ENCODE measurements at regions not wholly inside any gene's neighbourhood (a gene's known extent, or its start where the extent isn't known, plus 50 kb on each side); places are given as distances from the start of the nearest gene placed in this dataset.

DNA sequence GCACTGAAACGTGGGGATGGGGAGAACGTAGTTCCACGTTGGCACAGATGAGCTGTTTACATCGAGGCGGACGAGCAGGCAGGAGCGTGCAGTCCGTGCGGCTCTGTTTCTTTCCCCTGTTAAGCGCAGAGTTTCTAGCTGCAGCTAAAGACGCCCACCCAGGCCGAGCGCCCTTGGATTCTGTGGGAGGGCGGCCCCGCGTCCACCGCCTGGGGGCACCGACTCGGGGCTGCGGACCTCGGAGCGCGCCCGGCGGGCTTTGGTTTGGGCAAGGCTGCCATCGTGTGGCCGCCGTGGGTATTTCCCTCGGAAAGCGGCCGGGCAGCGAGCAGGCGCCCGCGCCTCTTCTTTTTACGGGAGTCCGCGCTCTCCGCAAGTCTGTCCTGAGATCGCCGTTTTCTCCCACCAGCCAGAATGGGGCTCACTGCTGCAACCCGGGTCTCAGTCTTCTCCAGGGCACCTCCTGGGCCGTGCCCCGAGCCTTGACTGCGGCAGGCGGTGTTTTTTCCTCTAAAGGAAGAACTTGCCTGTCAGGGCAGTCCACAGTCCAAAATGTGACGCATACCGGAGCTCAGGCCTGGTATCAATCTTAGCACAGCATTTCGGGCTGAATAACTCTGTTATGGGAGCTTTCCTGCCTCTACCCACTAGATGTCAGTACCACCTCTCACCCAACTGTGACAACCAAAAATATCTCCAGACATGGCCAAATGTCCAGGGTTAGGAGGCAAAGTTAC, 219.9 kb upstream of the IGF1R start:
- no peaks in the 10 kb centered on the region for H4K20me1 ChIP-seq (replicated peaks; ENCODE audit: control insufficient read depth, extremely low read depth, insufficient read depth, low read length)
- DNase-seq (ENCODE audit: low read depth, low spot score) (peak; percentile 60), FAIRE-seq (peak; percentile 73)
- H3K27me3 ChIP-seq (ENCODE audit: control insufficient read depth in 2 of 2, insufficient read depth in 2 of 2, low read length in 2 of 2) = no peaks in the 10 kb centered on the region
- intact Hi-C loops (cut with micrococcal nuclease) = loop anchor here (1.0 kb wide), 2 partner anchors 117 to 648 kb away; no protein-coding TSS in a partner anchor
- H3K27ac ChIP-seq (ENCODE audit: insufficient read depth, low read depth, low read length) = no peak overlapping the region
- no peak overlapping the region for H3K9ac ChIP-seq (replicated peaks; ENCODE audit: extremely low read depth, insufficient read depth, low read length)
- BruUV-seq (replicated peaks) = no TSS peak
- ChIA-PET CTCF (interaction anchor here (0.7 to 4.2 kb wide), 14 partner anchors 9 to 672 kb away, joined by 3 to 77 read pairs (median 4); no protein-coding TSS in a partner anchor), POLR2A (no interaction called here)
- H3K4me1 ChIP-seq (ENCODE audit: control insufficient read depth, extremely low read depth, insufficient read depth, low read length) = no peaks in the 10 kb centered on the region
- TF ChIP-seq POLR2AphosphoS5 (IDR thresholded peaks at IDR 0.05; ENCODE audit: insufficient read depth, low read depth, low read length) = no peak
- TF ChIP-seq, protein P1, sequence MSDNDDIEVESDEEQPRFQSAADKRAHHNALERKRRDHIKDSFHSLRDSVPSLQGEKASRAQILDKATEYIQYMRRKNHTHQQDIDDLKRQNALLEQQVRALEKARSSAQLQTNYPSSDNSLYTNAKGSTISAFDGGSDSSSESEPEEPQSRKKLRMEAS (IDR thresholded peaks at IDR 0.05; ENCODE audit: insufficient read depth, insufficient read length) = no peak
- TF ChIP-seq JUN (IDR thresholded peaks at IDR 0.05; ENCODE audit: borderline replicate concordance, insufficient read depth, insufficient read length, low read depth) = no peak
- TF ChIP-seq, protein P2, sequence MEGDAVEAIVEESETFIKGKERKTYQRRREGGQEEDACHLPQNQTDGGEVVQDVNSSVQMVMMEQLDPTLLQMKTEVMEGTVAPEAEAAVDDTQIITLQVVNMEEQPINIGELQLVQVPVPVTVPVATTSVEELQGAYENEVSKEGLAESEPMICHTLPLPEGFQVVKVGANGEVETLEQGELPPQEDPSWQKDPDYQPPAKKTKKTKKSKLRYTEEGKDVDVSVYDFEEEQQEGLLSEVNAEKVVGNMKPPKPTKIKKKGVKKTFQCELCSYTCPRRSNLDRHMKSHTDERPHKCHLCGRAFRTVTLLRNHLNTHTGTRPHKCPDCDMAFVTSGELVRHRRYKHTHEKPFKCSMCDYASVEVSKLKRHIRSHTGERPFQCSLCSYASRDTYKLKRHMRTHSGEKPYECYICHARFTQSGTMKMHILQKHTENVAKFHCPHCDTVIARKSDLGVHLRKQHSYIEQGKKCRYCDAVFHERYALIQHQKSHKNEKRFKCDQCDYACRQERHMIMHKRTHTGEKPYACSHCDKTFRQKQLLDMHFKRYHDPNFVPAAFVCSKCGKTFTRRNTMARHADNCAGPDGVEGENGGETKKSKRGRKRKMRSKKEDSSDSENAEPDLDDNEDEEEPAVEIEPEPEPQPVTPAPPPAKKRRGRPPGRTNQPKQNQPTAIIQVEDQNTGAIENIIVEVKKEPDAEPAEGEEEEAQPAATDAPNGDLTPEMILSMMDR (IDR thresholded peaks at IDR 0.05; ENCODE audit: extremely low read depth in 1 of 2, insufficient read depth in 1 of 2, low read depth in 1 of 2, low read length in 2 of 2) = peak; percentile 67 to 92
- no peak for TF ChIP-seq POLR2A (IDR thresholded peaks at IDR 0.05; ENCODE audit: low read depth, low read length)
- peak overlapping the region; percentile 71 for H3K4me2 ChIP-seq (ENCODE audit: insufficient read depth, low read length)
- peak overlapping the region; percentile 72 for H2AFZ ChIP-seq (ENCODE audit: low read depth, low read length)
- H3K9me1 ChIP-seq (replicated peaks; ENCODE audit: control insufficient read depth, extremely low read depth, insufficient read depth, low read length) = no peaks in the 10 kb centered on the region
- no peak overlapping the region for H3K4me3 ChIP-seq (replicated peaks in 1 of 3; ENCODE audit: insufficient read depth in 1 of 3, low read depth in 1 of 3, low read length in 3 of 3)
- no peaks in the 10 kb centered on the region for H3K79me2 ChIP-seq (ENCODE audit: control insufficient read depth, insufficient read depth, low read length)
- no peaks in the 10 kb centered on the region for H3K9me3 ChIP-seq (replicated peaks; ENCODE audit: control insufficient read depth, insufficient read depth, low read length)
- H3K36me3 ChIP-seq (ENCODE audit: control insufficient read depth in 2 of 2, extremely low read depth in 1 of 2, insufficient read depth in 2 of 2, low read length in 2 of 2) = no peaks in the 10 kb centered on the region
- dilution Hi-C loops (cut with MboI; ENCODE audit: extremely low pct_ligation_motif_present, low sequenced_read_pairs) = no loop called here
